ENCODE measurements at regions not wholly inside any gene's neighbourhood (a gene's known extent, or its start where the extent isn't known, plus 50 kb on each side); places are given as distances from the start of the nearest gene placed in this dataset.

DNA sequence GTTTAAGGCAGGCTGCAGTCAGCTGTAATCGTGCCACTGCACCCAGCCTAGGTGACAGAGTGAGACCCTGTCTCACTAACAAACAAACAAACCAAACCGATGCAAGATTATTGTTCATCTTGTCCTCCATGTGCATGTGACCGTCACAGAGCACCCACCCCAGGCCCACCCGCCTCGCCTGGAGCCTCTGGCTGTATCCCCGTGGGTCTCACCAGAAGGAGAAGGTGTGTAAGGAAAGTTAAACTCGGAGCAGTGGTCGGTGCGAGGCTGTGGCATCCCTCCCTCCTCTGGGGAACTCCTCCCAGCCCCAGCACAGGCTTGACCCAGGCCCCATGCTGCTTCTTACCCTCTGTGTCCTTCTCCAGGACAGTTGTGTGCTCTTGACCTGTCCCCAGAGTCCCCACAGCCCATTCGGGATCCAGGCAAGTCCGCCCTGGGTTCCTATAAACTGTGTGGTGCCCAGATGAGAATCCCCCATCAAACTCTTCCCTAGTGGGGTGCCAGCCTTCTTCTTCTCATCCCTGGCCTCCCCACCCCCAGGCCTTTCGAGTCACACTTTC, 318.4 kb downstream of the AJAP1 start:
- DNase-seq: no peak

- DNase-seq: no peak
Observed at GRCh38 chr1:4971666-4972065, 317.3 kb downstream of the AJAP1 start.

- DNase-seq: no peak
Observed at GRCh38 chr1:4970532-4970931, 316.1 kb downstream of the AJAP1 start.

DNA sequence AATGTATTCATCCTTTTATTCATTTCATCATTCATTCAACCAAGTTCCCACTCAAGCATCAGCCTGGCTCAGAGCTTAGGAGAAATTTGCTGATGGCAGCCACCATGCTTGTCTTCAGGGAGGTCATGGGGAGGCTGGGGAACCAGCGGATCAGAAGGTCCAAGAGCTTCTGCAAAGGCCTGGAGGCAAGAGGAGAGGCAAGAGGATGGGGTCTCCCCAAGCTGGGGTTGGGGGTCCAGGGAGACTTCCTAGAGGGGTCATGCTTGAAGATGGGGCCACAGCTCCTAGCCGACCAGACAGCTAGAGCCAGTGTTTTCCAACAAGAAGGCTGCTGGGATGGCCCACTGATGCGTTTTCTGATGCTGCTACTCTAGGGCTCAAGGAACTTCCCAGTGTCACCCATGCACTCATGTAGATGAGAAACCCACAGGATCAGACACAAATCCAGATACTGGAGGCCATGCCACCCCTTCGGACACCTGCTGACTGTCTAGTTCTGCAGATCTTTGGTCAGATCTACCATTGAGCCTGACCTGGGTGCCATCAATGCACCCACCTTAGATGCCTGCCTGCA, 315.2 kb downstream of the AJAP1 start:
- no peak for DNase-seq

DNA sequence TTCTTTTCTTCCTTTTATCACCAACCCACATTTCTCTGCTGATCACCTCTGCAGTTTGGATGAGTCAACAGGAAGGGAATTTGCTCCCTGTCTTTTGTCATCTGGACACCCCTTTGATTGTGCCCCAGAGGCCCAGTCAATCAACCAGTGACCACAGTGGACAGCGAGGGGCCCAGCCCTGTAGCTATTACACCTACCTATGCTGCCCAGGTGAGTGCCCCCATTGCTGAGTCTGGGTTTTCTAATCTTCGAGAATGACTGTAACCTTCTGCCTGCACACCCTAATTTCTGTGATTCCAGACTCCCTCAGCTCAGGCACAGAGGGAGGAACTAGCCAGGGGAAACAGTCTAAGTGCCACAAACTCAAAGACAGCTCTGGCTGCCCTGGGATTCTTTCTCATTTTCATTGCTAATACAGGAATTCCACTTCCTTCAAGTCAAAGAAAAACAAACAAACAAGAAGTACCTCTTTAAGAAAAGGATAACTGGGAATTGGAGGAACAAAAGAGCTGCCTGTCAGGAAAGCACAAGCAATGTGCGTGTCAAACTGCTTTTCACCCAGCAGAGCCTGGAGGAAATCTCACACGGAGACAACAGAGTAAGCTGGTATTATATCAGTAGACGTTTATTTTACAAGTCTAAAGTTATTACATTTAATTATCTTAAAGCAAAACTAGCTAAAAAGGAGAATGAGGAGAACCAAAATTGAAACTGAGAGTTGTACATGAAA, 311.1 kb downstream of the AJAP1 start:
- no peak for DNase-seq

GRCh38 chr1:4964634-4965345, 310.4 kb downstream of the AJAP1 start:
- DNase-seq: no peak

- no peak for DNase-seq
Observed at GRCh38 chr1:4963251-4963650, 308.8 kb downstream of the AJAP1 start.

- no peak for DNase-seq
Observed at GRCh38 chr1:4962836-4963235, 308.4 kb downstream of the AJAP1 start.

- no peak for DNase-seq
Observed at GRCh38 chr1:4961935-4962645, 307.7 kb downstream of the AJAP1 start.

DNA sequence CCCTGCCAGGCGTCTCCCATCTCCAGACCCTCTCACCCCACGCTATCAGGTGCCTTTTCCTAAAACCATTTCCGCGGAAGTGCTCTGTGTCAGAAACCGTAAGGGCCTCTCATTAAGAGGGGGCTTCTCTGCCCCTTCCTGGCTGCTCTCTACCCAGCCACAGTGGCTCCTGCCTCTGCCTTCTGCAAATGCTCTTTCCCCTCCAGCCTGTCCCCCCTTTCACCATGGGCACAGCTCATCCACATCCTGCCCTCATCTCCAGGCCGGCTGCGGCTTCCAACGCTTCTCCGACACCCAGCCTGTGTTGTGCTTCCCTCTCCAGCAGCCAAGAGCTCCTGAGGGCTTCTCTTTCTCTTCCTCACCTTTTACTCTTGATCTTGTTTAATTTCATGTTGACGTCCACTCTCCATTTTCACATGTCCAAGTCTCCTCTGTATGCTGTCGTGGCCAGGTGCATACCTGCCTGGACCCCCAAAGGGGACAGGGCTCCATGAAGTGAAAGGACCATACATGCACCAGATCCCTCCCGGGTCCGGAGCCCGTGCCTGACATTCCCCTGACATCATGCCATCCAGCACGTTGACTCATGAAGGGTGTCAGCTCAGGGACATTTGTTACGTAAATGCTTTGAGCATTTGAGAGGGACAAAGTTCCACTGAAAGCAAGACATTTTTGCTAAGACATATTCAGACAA, 306.5 kb downstream of the AJAP1 start:
- DNase-seq: no peak

DNA sequence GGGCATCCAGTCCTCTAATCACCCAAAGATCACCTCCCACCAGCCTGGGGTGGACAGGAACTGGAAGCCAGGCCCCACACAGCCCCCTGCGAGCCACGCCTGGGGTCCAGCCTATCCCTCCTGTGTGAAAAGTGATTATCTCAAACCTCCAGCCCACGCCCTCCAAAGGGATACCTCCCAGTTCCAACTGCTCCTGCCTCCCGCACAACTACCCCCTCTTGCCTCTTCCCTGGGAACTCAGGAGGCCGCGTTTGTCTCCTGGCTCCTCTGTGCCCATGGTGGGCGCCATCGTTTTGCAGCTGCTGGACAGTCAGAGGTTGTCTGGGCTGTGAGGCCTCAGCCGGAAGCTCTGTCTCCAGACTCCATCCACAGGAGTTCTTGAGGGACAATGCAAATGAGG, 305.9 kb downstream of the AJAP1 start:
- DNase-seq: no peak

GRCh38 chr1:4959216-4959615, 304.8 kb downstream of the AJAP1 start:
- no peak for DNase-seq

- DNase-seq: no peak
Observed at GRCh38 chr1:4957027-4957426, 302.6 kb downstream of the AJAP1 start.

- DNase-seq: no peak
Observed at GRCh38 chr1:4954392-4954791, 300.0 kb downstream of the AJAP1 start.

- no peak for DNase-seq
Observed at GRCh38 chr1:4951601-4952000, 297.2 kb downstream of the AJAP1 start.

- DNase-seq: no peak
Observed at GRCh38 chr1:4946343-4946742, 291.9 kb downstream of the AJAP1 start.

- DNase-seq: no peak
Observed at GRCh38 chr1:4944911-4945310, 290.5 kb downstream of the AJAP1 start.

- no peak for DNase-seq
Observed at GRCh38 chr1:4944072-4944471, 289.7 kb downstream of the AJAP1 start.

DNA sequence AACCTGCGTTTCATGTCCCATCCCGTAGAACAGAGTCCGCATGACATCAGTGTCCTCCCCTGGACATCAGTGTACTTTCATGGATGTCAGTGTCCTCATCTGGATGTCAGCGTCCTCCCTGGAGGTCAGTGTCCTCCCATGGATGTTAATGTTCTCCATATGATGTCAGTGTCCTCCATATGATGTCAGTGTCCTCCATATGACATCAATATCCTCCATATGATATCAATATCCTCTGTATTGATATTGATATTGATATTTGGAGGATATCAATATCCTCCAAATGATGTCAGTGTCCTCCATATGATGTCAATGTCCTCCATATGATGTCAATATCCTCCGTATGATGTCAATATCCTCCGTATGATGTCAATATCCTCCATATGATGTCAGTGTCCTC, 284.9 kb downstream of the AJAP1 start:
- no peak for DNase-seq

DNA sequence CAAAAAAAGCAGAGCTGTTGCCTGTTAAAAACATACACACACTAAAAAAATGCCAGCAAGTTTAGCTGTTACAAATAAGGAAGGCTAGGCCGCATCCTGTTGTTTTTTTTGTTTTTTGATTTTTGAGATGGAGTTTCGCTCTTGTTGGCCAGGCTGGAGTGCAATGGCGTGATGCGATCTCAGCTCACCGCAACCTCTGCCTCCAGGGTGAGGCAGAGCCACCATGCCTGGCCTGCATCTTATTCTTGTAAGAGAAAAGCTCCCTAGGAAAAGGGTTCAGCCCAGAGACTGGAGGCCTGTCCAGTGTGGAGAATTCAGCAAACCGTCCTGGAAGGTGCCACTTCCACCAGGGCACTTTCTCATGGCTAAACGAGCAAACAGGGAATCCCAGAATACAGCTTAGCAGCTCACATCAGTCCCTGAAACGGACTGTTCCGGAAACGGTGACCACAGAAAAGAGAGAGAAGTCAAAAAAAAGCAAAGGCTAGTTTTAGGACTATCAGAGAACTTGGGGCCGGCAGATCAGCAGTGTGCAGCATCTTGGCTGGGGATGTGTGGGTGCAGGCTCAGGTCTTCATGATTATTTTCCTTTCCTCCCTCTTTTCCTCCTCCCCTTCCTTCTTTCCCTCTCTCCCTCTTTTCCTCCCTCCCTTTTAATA, 283.6 kb downstream of the AJAP1 start:
- no peak for DNase-seq

DNA sequence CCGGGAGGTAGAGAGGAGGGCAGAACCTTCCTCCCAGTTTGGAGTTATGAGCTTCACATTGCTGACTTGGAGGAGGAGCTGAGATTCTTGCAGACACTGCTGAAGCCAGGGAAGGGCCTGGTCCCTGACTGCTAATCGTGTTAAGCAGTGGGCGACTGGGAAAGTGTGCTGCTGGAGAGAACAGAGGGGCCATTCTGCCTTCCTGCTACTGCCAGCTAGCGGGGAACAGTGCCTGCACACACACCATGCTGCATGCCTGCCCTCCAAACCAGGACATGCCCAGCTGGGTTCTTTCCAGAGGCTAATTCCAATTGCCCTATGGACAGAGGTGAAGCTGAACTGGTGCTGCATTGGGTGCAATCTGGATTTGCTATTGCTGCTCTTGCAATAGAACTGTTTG, 281.4 kb downstream of the AJAP1 start:
- no peak for DNase-seq

GRCh38 chr1:4933232-4933631, 278.8 kb downstream of the AJAP1 start:
- no peak for DNase-seq
